ENCODE measurements at regions not wholly inside any gene's neighbourhood (a gene's known extent, or its start where the extent isn't known, plus 50 kb on each side); places are given as distances from the start of the nearest gene placed in this dataset.

- TF ChIP-seq REST (IDR thresholded peaks at IDR 0.05; ENCODE audit: borderline replicate concordance in 1 of 2, low read depth in 1 of 2, low read length in 2 of 2) (no peak), PAX8 (CRISPR knock-in tag; IDR thresholded peaks at IDR 0.05; ENCODE audit: borderline replicate concordance) (no peak), ZNF747 (CRISPR knock-in tag; IDR thresholded peaks at IDR 0.05; ENCODE audit: borderline replicate concordance) (no peak), HNRNPH1 (optimal IDR thresholded peaks at IDR 0.05; ENCODE audit: low read depth, low read length) (no peak)
Observed at GRCh38 chr5:35456506-35456905, 161.2 kb upstream of the SPEF2 start (continued).

- Histone ChIP-seq H3K4me3 (replicated peaks in 1 of 3; ENCODE audit: insufficient read depth in 1 of 3, low read depth in 2 of 3, low read length in 3 of 3) (no peak overlapping the region), H3K36me3 (replicated peaks in 1 of 2; ENCODE audit: control insufficient read depth in 1 of 2, insufficient read depth in 2 of 2, low read length in 2 of 2) (no peaks in the 10 kb centered on the region), H3K79me2 (ENCODE audit: insufficient read depth, low read length) (no peaks in the 10 kb centered on the region), H3K27me3 (ENCODE audit: control insufficient read depth in 1 of 2, insufficient read depth in 2 of 2, low read length in 2 of 2) (no peaks in the 10 kb centered on the region), H3K4me2 (ENCODE audit: low read depth, low read length) (no peak overlapping the region), H3K9ac (ENCODE audit: insufficient read depth, low read depth, low read length) (no peak overlapping the region), H3K4me1 (ENCODE audit: insufficient read depth, low read length) (peaks cover 11% of the 10 kb centered on the region), H3K27ac (ENCODE audit: extremely low read length, insufficient read depth, low read length) (no peak overlapping the region), H4K20me1 (ENCODE audit: insufficient read depth, low read length) (no peaks in the 10 kb centered on the region), H2AFZ (ENCODE audit: low read length) (no peak overlapping the region), H3K9me3 (ENCODE audit: low read length) (no peaks in the 10 kb centered on the region)
- no peak for DNase-seq (ENCODE audit: low spot score)
- ChIA-PET POLR2A (no interaction called here), CTCF (ENCODE audit: low intra/inter-chr PET ratio, low total read pairs) (no interaction called here)
- intact Hi-C loops (cut with micrococcal nuclease; ENCODE audit: unreplicated experiment) (no loop called here), in situ Hi-C loops (cut with HindIII; ENCODE audit: extremely low pct_ligation_motif_present, low pct_unique_long_range_greater_than_20kb) (no loop called here)
- no peak for ATAC-seq
- BruUV-seq (replicated peaks) = no TSS peak
- no peak for FAIRE-seq
- WGBS (ENCODE audit: low lambda C conversion rate) = 44% methylated on average over 3 of the region's 3 CpGs
- no peak for TF ChIP-seq SNAPC2 (CRISPR knock-in tag; IDR thresholded peaks at IDR 0.05)
- no peak for TF ChIP-seq ZBTB7B (CRISPR knock-in tag; IDR thresholded peaks at IDR 0.05)
- no peak for TF ChIP-seq ELK4 (CRISPR knock-in tag; IDR thresholded peaks at IDR 0.05; ENCODE audit: borderline replicate concordance)
- no peak for TF ChIP-seq BORCS8-MEF2B (CRISPR knock-in tag; IDR thresholded peaks at IDR 0.05)
- TF ChIP-seq FOXA3 (CRISPR knock-in tag; IDR thresholded peaks at IDR 0.05) = no peak
- TF ChIP-seq TCF7L2 (IDR thresholded peaks at IDR 0.05; ENCODE audit: low read depth, low read length) = no peak
- TF ChIP-seq ZMYM3 (CRISPR knock-in tag; IDR thresholded peaks at IDR 0.05) = no peak
- no peak for TF ChIP-seq BHLHE40 (IDR thresholded peaks at IDR 0.05; ENCODE audit: low read length)
- TF ChIP-seq ZNF224 (CRISPR knock-in tag; IDR thresholded peaks at IDR 0.05) = no peak
- no peak for TF ChIP-seq ZNF644 (CRISPR knock-in tag; IDR thresholded peaks at IDR 0.05; ENCODE audit: low read depth)
- TF ChIP-seq ZNF546 (CRISPR knock-in tag; conservative IDR thresholded peaks at IDR 0.05) = no peak
- no peak for TF ChIP-seq HINFP (CRISPR knock-in tag; IDR thresholded peaks at IDR 0.05; ENCODE audit: low read depth)
- TF ChIP-seq KDM2A (CRISPR knock-in tag; IDR thresholded peaks at IDR 0.05; ENCODE audit: borderline replicate concordance, low read depth) = no peak
Observed at GRCh38 chr5:35454011-35454525, 163.6 kb upstream of the SPEF2 start.

Data from HepG2 (cell line).